Vagina (tissue), 2 donors: ENCODE measurements at regions not wholly inside any gene's neighbourhood (a gene's known extent, or its start where the extent isn't known, plus 50 kb on each side); places are given as distances from the start of the nearest gene placed in this dataset.

ENCODE experiments used
- DNase-seq, 2 donors: peaks; one replicate each; pipeline ENCODE4 v3.0.0-alpha.2; 2017; ENCODE audit errors: extremely low spot score in 2 of 2
- H3K27ac ChIP-seq: fragments of 200-600 bp; sonication (generic); one replicate; pipeline ENCODE4 v1.5.1; 2019
- H3K27me3 ChIP-seq: fragments of 200-600 bp; sonication (generic); one replicate; pipeline ENCODE4 v1.5.1; 2019
- H3K36me3 ChIP-seq, 2 donors: fragments of 200-600 bp; sonication (generic); one replicate each; pipeline ENCODE4 v1.5.1; 2017 to 2019
- H3K4me1 ChIP-seq: fragments of 200-600 bp; sonication (generic); one replicate; pipeline ENCODE4 v1.5.1; 2019
- H3K4me3 ChIP-seq, 2 donors: fragments of 200-600 bp; sonication (generic); 1 replicate in 1 of 2; 2 replicates in 1 of 2; pipeline ENCODE4 v1.5.1; 2016 to 2019
- H3K9me3 ChIP-seq: fragments of 200-600 bp; sonication (generic); one replicate; pipeline ENCODE4 v1.5.1; 2019
- POLR2A ChIP-seq, 2 donors: fragments of 450-650 bp; IDR thresholded peaks; one replicate each; pipeline ENCODE4 v1.6.1; 2017; ENCODE audit warnings: antibody characterized with exemption in 2 of 2, mild to moderate bottlenecking in 2 of 2, moderate library complexity in 2 of 2
- POLR2AphosphoS5 ChIP-seq, 2 donors: sonication (generic); formaldehyde crosslinking; IDR thresholded peaks; one replicate each; pipeline ENCODE4 v1.9.0; 2017; ENCODE audit warnings: antibody characterized with exemption in 2 of 2, mild to moderate bottlenecking in 2 of 2, low read depth in 1 of 2; ENCODE audit not compliant: insufficient read depth in 1 of 2
- intact Hi-C: fragments of 100-400 bp; cut with DNase I; formaldehyde crosslinking; loops from one replicate; pipeline ENCODE4 v1.15.1; 2023
- TF ChIP-seq, protein P1 (sequence below), 3 experiments: fragments of 450-650 bp in 2 of 3; fragments of 200-600 bp in 1 of 3; sonication (generic) in 1 of 3; IDR thresholded peaks; one replicate each; pipeline ENCODE4 v1.5.1; 2017 to 2019; ENCODE audit warnings: antibody characterized with exemption in 3 of 3, mild to moderate bottlenecking in 2 of 3, moderate library complexity in 2 of 3

DNA sequence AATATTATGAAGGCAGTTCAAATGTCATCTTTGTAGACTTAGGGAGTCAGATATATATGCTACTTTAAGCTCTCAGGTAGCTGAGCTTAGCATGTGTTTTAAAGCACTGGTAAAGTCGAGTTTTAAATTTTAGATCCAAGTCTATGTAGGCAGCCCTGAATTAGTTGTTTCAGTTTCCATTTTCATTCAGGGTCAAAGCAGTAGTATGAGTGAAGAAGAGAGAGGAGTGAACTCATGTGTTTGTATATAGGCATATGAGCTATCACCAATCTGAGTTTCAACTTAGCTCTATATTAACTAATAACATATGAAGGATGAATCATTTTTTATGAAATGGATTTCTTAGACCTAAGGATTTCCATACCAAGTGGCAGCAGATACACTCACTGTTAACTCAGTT is 1353.4 kb downstream of the FSTL5 start:
- Histone ChIP-seq H3K36me3 (no peaks in the 10 kb centered on the region), H3K27me3 (no peaks in the 10 kb centered on the region), H3K27ac (no peak overlapping the region), H3K4me3 (no peak overlapping the region), H3K4me1 (no peaks in the 10 kb centered on the region), H3K9me3 (no peaks in the 10 kb centered on the region)
- intact Hi-C loops, result no loop called here
- TF ChIP-seq, protein P1, sequence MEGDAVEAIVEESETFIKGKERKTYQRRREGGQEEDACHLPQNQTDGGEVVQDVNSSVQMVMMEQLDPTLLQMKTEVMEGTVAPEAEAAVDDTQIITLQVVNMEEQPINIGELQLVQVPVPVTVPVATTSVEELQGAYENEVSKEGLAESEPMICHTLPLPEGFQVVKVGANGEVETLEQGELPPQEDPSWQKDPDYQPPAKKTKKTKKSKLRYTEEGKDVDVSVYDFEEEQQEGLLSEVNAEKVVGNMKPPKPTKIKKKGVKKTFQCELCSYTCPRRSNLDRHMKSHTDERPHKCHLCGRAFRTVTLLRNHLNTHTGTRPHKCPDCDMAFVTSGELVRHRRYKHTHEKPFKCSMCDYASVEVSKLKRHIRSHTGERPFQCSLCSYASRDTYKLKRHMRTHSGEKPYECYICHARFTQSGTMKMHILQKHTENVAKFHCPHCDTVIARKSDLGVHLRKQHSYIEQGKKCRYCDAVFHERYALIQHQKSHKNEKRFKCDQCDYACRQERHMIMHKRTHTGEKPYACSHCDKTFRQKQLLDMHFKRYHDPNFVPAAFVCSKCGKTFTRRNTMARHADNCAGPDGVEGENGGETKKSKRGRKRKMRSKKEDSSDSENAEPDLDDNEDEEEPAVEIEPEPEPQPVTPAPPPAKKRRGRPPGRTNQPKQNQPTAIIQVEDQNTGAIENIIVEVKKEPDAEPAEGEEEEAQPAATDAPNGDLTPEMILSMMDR (IDR thresholded peaks at IDR 0.05), result no peak
- TF ChIP-seq POLR2AphosphoS5 (IDR thresholded peaks at IDR 0.05; ENCODE audit: insufficient read depth in 1 of 2, low read depth in 1 of 2) (no peak), POLR2A (IDR thresholded peaks at IDR 0.05) (no peak)
- no peak for DNase-seq

DNA sequence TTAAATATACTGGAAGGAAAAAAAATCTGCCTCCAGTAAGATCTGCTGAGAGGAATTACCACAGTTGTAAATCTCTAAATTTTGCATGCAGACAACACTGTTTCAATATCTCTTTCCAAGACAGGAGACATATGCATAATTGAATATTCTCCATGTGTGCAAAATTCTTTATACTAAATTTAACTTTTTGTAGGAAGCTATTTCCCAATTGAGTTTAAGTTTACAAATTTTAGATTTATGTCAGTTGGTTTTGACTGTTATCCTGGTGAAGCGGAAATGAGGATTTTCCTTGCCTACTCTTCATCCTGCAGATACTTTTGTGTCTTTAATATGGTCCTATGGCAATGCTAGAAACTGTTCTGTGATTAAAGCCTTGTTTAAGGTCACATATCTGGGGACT is 1352.9 kb downstream of the FSTL5 start:
- TF ChIP-seq POLR2AphosphoS5 (IDR thresholded peaks at IDR 0.05; ENCODE audit: insufficient read depth in 1 of 2, low read depth in 1 of 2), result no peak
- TF ChIP-seq, protein P1 (IDR thresholded peaks at IDR 0.05), result no peak
- TF ChIP-seq POLR2A (IDR thresholded peaks at IDR 0.05), result no peak
- Histone ChIP-seq H3K36me3 (no peaks in the 10 kb centered on the region), H3K4me1 (no peaks in the 10 kb centered on the region), H3K4me3 (no peak overlapping the region), H3K27ac (no peak overlapping the region), H3K27me3 (no peaks in the 10 kb centered on the region), H3K9me3 (no peaks in the 10 kb centered on the region)
- intact Hi-C loops, result no loop called here
- DNase-seq, result no peak

DNA sequence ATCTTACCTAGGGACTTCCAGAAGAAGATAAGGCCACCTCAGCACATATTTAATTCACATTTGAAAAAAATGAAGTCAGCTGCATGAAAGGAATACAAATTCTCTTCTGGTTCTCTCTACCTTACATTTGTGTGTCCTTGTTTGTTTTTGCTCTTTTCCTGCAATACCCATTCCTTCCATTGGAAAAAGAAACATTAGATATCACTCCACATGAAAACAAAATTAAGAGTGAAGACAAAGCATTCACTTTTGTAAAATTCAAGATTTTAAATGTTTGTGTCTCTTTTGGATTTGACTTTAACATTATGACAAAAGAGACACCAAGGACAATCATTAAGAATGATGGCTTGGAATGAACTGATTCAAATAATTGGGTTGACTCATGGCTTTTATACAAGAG is 1351.8 kb downstream of the FSTL5 start:
- Histone ChIP-seq H3K4me3 (no peak overlapping the region), H3K9me3 (no peaks in the 10 kb centered on the region), H3K27ac (no peak overlapping the region), H3K27me3 (no peaks in the 10 kb centered on the region), H3K4me1 (no peaks in the 10 kb centered on the region), H3K36me3 (no peaks in the 10 kb centered on the region)
- no peak for TF ChIP-seq POLR2AphosphoS5 (IDR thresholded peaks at IDR 0.05; ENCODE audit: insufficient read depth in 1 of 2, low read depth in 1 of 2)
- no peak for TF ChIP-seq POLR2A (IDR thresholded peaks at IDR 0.05)
- TF ChIP-seq, protein P1 (IDR thresholded peaks at IDR 0.05), result no peak
- intact Hi-C loops, result no loop called here
- no peak for DNase-seq

DNA sequence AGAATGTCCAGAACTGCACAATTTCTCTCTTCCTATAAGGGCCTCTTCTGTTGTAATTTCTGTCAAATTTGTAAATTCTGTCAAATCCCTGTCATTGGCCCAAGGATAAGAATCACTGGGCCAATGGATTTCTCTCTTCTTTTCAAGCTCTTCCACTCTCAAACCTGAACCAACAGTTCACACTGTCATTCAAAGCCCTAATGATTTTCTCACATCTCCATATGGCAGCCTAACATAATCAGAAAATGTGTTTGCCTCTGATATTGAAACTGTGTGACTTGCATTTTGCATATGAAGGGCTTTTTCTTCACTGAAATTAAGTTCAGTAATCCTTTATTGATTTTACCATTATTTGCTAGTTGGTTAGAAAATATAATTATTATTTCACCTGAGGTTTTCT is 1349.1 kb downstream of the FSTL5 start:
- no peaks in the 10 kb centered on the region for H3K36me3 ChIP-seq
- TF ChIP-seq, protein P1 (IDR thresholded peaks at IDR 0.05), result no peak
- TF ChIP-seq POLR2AphosphoS5 (IDR thresholded peaks at IDR 0.05; ENCODE audit: insufficient read depth in 1 of 2, low read depth in 1 of 2) (no peak), POLR2A (IDR thresholded peaks at IDR 0.05) (no peak)
- intact Hi-C loops, result no loop called here

DNA sequence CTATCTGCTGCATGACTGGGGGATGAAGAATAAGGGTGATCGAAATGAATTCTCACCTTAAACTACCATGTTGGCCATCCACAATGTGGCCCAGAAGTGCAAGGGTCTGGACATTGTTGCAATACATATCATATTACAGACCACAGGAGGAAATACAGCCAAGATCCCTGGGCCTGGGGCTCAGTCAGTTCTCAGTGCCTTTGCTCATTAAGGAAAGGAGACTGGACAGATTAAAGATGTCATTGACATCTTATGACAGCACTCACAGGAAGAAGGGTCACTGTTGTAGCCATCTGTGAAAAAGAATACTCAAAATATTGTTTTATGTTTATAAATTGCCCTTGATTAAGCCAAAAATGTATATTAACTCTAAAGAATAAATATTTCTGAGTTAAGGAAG is 1345.2 kb downstream of the FSTL5 start:
- no peak overlapping the region for H3K27ac ChIP-seq
- TF ChIP-seq POLR2AphosphoS5 (IDR thresholded peaks at IDR 0.05; ENCODE audit: insufficient read depth in 1 of 2, low read depth in 1 of 2) (no peak), POLR2A (IDR thresholded peaks at IDR 0.05) (no peak)
- TF ChIP-seq, protein P1 (IDR thresholded peaks at IDR 0.05), result no peak
- intact Hi-C loops, result no loop called here

More for the DNA sequence above, 1349.1 kb downstream of the FSTL5 start:
- Histone ChIP-seq H3K27me3 (no peaks in the 10 kb centered on the region), H3K4me3 (no peak overlapping the region), H3K9me3 (no peaks in the 10 kb centered on the region), H3K27ac (no peak overlapping the region), H3K4me1 (no peaks in the 10 kb centered on the region)
- DNase-seq, result no peak

More for the DNA sequence above, 1345.2 kb downstream of the FSTL5 start:
- no peaks in the 10 kb centered on the region for H3K27me3 ChIP-seq
- H3K4me1 ChIP-seq, result no peaks in the 10 kb centered on the region
- no peak overlapping the region for H3K4me3 ChIP-seq
- H3K9me3 ChIP-seq, result no peaks in the 10 kb centered on the region
- H3K36me3 ChIP-seq, result no peaks in the 10 kb centered on the region
- no peak for DNase-seq
